H1 (cell line): ENCODE measurements at regions not wholly inside any gene's neighbourhood (a gene's known extent, or its start where the extent isn't known, plus 50 kb on each side); places are given as distances from the start of the nearest gene placed in this dataset.
A peak's percentile ranks its signal among the peaks of the same experiment; 100 is the strongest.
"Not testable (repeated sequence)": the region's sequence is repeated elsewhere in the genome, so short reads cannot be mapped to it uniquely, and the experiment has no call there.

ENCODE experiments used
- CTCF ChIA-PET: fragments of 300-600 bp; sonication (Branson Sonifier 250); formaldehyde crosslinking; loops from one replicate; lab custom pipeline; 2021; ENCODE audit not compliant: partially characterized antibody; lab: Charles Lee
- POLR2A ChIA-PET: fragments of 300-600 bp; sonication (Branson Sonifier 250); formaldehyde crosslinking; loops from one replicate; lab custom pipeline; 2021; ENCODE audit warnings: inconsistent platforms; ENCODE audit not compliant: partially characterized antibody; lab: Charles Lee
- DNase-seq, 2 experiments: peaks; one replicate each; pipeline versions ENCODE4 v3.0.0 to v3.0.0-alpha.2; 2010 to 2022; ENCODE audit warnings: low spot score in 2 of 2, low read depth in 1 of 2, mixed read lengths in 1 of 2
- FAIRE-seq: peaks from 2 replicates; lab custom pipeline; 2011; peaks lifted over from hg19 to GRCh38; lab: Jason Lieb, UNC
- H2AFZ ChIP-seq: 2 replicates; pipeline ENCODE4 v1.8.1; 2012; ENCODE audit warnings: low read length, inconsistent platforms
- H2AK5ac ChIP-seq: 2 replicates; pipeline ENCODE4 v1.6.1; 2013; ENCODE audit warnings: low read depth, low read length
- H2BK120ac ChIP-seq: replicated peaks from 2 replicates; pipeline ENCODE3; 2013; ENCODE audit warnings: low read depth, low read length, inconsistent platforms
- H2BK12ac ChIP-seq: 2 replicates; pipeline ENCODE4 v1.6.1; 2013; ENCODE audit warnings: low read depth, low read length
- H2BK15ac ChIP-seq: 2 replicates; pipeline ENCODE4 v1.6.1; 2013; ENCODE audit warnings: low read length
- H2BK20ac ChIP-seq: 2 replicates; pipeline ENCODE4 v1.6.1; 2013; ENCODE audit warnings: low read length
- H2BK5ac ChIP-seq: 2 replicates; pipeline ENCODE4 v1.6.1; 2013; ENCODE audit warnings: low read depth, low read length
- H3K14ac ChIP-seq: 2 replicates; pipeline ENCODE4 v1.6.1; 2013; ENCODE audit warnings: inconsistent platforms; ENCODE audit not compliant: insufficient read length
- H3K18ac ChIP-seq: 2 replicates; pipeline ENCODE4 v1.6.1; 2013; ENCODE audit warnings: low read length; ENCODE audit errors: extremely low read depth
- H3K23ac ChIP-seq: 2 replicates; pipeline ENCODE4 v1.6.1; 2013; ENCODE audit warnings: inconsistent platforms; ENCODE audit not compliant: insufficient read length
- H3K23me2 ChIP-seq: 2 replicates; pipeline ENCODE4 v1.6.1; 2013; ENCODE audit warnings: low read depth, low read length
- H3K27ac ChIP-seq: 2 replicates; pipeline ENCODE4 v1.6.1; 2011; ENCODE audit warnings: low read depth, low read length, inconsistent platforms
- H3K27me3 ChIP-seq, 4 experiments: replicated peaks in 1 of 4; 1 replicate in 1 of 4; 2 replicates in 3 of 4; pipeline versions ENCODE4 v1.6.1 to v1.8.1; 2011 to 2013; ENCODE audit warnings: low read length in 3 of 4, mild to moderate bottlenecking in 3 of 4, inconsistent platforms in 2 of 4, mixed read lengths in 2 of 4, moderate library complexity in 1 of 4; ENCODE audit not compliant: control insufficient read depth in 3 of 4, insufficient read depth in 3 of 4; ENCODE audit errors: extremely low read depth in 1 of 4
- H3K36me3 ChIP-seq, 4 experiments: 2 replicates each; pipeline versions ENCODE4 v1.6.1 to v1.8.1; 2011 to 2013; ENCODE audit warnings: mild to moderate bottlenecking in 4 of 4, low read length in 3 of 4, moderate library complexity in 2 of 4, control low read depth in 1 of 4, inconsistent platforms in 1 of 4; ENCODE audit not compliant: insufficient read depth in 4 of 4, control insufficient read depth in 2 of 4
- H3K4ac ChIP-seq: replicated peaks from 2 replicates; pipeline ENCODE3; 2013; ENCODE audit warnings: low read length, low read depth, mixed read lengths, inconsistent platforms; ENCODE audit not compliant: insufficient read length
- H3K4me1 ChIP-seq, 4 experiments: replicated peaks in 1 of 4; 1 replicate in 1 of 4; 2 replicates in 3 of 4; pipeline versions ENCODE4 v1.6.1 to v1.8.1; 2011 to 2013; ENCODE audit warnings: low read length in 3 of 4, inconsistent platforms in 2 of 4, mixed read lengths in 1 of 4; ENCODE audit not compliant: insufficient read depth in 4 of 4, control insufficient read depth in 3 of 4
- H3K4me2 ChIP-seq, 2 experiments: 2 replicates each; pipeline versions ENCODE4 v1.6.1 to v1.8.1; 2011 to 2013; ENCODE audit warnings: low read depth in 2 of 2, low read length in 2 of 2, control low read depth in 1 of 2, inconsistent platforms in 1 of 2, mild to moderate bottlenecking in 1 of 2; ENCODE audit not compliant: insufficient read depth in 1 of 2
- H3K4me3 ChIP-seq, 4 experiments: fragments of 200-600, 300-600 bp in 1 of 4; sonication (generic), shearing (Covaris generic), sonication (Bioruptor Twin) in 1 of 4; 2 replicates each; pipeline versions ENCODE4 v1.5.1 to v1.8.1; 2011 to 2016; ENCODE audit warnings: low read length in 4 of 4, low read depth in 3 of 4, control low read depth in 2 of 4, inconsistent platforms in 2 of 4, mild to moderate bottlenecking in 2 of 4, mixed read lengths in 1 of 4, moderate library complexity in 1 of 4; ENCODE audit not compliant: insufficient read depth in 2 of 4; ENCODE audit errors: extremely low read depth in 1 of 4
- H3K56ac ChIP-seq: replicated peaks from 2 replicates; pipeline ENCODE3; 2013; ENCODE audit warnings: low read depth, mild to moderate bottlenecking, mixed read lengths, low read length, inconsistent platforms; ENCODE audit not compliant: insufficient read length
- H3K79me1 ChIP-seq: 2 replicates; pipeline ENCODE4 v1.6.1; 2013; ENCODE audit warnings: low read depth, low read length, control low read depth
- H3K79me2 ChIP-seq, 2 experiments: 2 replicates each; pipeline versions ENCODE4 v1.6.1 to v1.8.1; 2012 to 2013; ENCODE audit warnings: low read length in 2 of 2, mild to moderate bottlenecking in 2 of 2, inconsistent platforms in 1 of 2; ENCODE audit not compliant: insufficient read depth in 2 of 2, control insufficient read depth in 1 of 2
- H3K9ac ChIP-seq, 4 experiments: replicated peaks in 1 of 4; 1 replicate in 1 of 4; 2 replicates in 3 of 4; pipeline versions ENCODE4 v1.6.1 to v1.8.1; 2011 to 2013; ENCODE audit warnings: low read depth in 3 of 4, low read length in 3 of 4, control low read depth in 2 of 4, mild to moderate bottlenecking in 2 of 4, moderate library complexity in 2 of 4, inconsistent platforms in 1 of 4; ENCODE audit errors: extremely low read depth in 1 of 4
- H3K9me3 ChIP-seq, 2 experiments: 2 replicates each; pipeline versions ENCODE4 v1.6.1 to v1.8.1; 2012 to 2013; ENCODE audit warnings: mild to moderate bottlenecking in 2 of 2, moderate library complexity in 2 of 2, control low read depth in 1 of 2, inconsistent platforms in 1 of 2, low read depth in 1 of 2, low read length in 1 of 2, mixed read lengths in 1 of 2; ENCODE audit not compliant: insufficient read depth in 2 of 2
- H4K20me1 ChIP-seq, 2 experiments: replicated peaks in 1 of 2; 2 replicates each; pipeline versions ENCODE3 to v1.8.1; 2011 to 2013; ENCODE audit warnings: inconsistent platforms in 2 of 2, low read length in 2 of 2, mild to moderate bottlenecking in 1 of 2; ENCODE audit not compliant: insufficient read depth in 2 of 2, control insufficient read depth in 1 of 2
- H4K5ac ChIP-seq: 2 replicates; pipeline ENCODE4 v1.6.1; 2013; ENCODE audit warnings: low read length, low read depth, mixed read lengths, inconsistent platforms; ENCODE audit not compliant: insufficient read length
- H4K8ac ChIP-seq: 2 replicates; pipeline ENCODE4 v1.8.0; 2013; ENCODE audit warnings: mild to moderate bottlenecking, moderate library complexity, low read length, inconsistent platforms; ENCODE audit not compliant: insufficient read depth; ENCODE audit errors: extremely low read depth
- H4K91ac ChIP-seq: replicated peaks from 2 replicates; pipeline ENCODE3; 2013; ENCODE audit warnings: low read length, mixed read lengths, inconsistent platforms; ENCODE audit not compliant: insufficient read length
- WGBS, 2 experiments: shearing (Covaris generic) in 1 of 2; methylation state at CpG; one replicate each; pipeline versions ENCODE4 v1.1.6 to v1.1.7; 2013 to 2015; ENCODE audit warnings: low lambda C conversion rate in 2 of 2, mixed read lengths in 2 of 2, inconsistent platforms in 1 of 2, low coverage in 1 of 2, missing lambda C conversion rate in 1 of 2; ENCODE audit not compliant: insufficient replicate concordance in 2 of 2, insufficient coverage in 1 of 2, insufficient read length in 1 of 2; ENCODE audit errors: extremely low coverage in 1 of 2, missing lambda C conversion rate in 1 of 2; 5-methylcytosine and 5-hydroxymethylcytosine counted together

DNA sequence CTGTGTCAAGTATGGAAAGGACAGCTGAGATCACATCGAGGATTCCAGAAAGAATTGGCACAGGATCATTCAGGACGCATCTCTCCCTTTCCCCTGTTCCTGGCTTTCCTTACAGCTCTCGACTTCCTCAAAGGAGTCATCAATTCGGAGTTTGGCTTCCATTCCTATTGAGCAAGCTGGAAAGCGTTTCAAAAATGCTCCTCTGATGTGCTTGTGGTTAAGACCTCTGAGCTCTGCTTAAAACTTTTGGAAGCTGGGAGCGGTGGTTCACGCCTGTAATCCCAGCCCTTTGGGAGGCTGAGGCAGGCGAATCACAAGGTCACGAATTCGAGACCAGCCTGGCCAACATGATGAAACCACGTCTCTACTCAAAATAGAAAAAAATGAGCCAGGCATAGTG, 136.9 kb upstream of the OSBPL11 start:
- H2BK15ac ChIP-seq, H3K9me3 ChIP-seq, H4K5ac ChIP-seq, POLR2A ChIA-PET, H2BK20ac ChIP-seq, H3K27me3 ChIP-seq, H4K20me1 ChIP-seq, H2BK12ac ChIP-seq, CTCF ChIA-PET, H3K9ac ChIP-seq, H4K8ac ChIP-seq, H3K4me2 ChIP-seq, H3K79me1 ChIP-seq, H2AK5ac ChIP-seq, H3K56ac ChIP-seq, H3K23ac ChIP-seq, H3K18ac ChIP-seq, H3K36me3 ChIP-seq, H3K79me2 ChIP-seq, H3K27ac ChIP-seq, DNase-seq, H3K23me2 ChIP-seq, H3K4me1 ChIP-seq, H4K91ac ChIP-seq, H3K14ac ChIP-seq, H2AFZ ChIP-seq, H2BK120ac ChIP-seq, FAIRE-seq, H2BK5ac ChIP-seq, H3K4me3 ChIP-seq, H3K4ac ChIP-seq: not testable (repeated sequence)
- 79% methylated on average over 9 of the region's 11 CpGs; no CpG with 5 or more reads in 1 of the 2 experiments for WGBS, 2 experiments

DNA sequence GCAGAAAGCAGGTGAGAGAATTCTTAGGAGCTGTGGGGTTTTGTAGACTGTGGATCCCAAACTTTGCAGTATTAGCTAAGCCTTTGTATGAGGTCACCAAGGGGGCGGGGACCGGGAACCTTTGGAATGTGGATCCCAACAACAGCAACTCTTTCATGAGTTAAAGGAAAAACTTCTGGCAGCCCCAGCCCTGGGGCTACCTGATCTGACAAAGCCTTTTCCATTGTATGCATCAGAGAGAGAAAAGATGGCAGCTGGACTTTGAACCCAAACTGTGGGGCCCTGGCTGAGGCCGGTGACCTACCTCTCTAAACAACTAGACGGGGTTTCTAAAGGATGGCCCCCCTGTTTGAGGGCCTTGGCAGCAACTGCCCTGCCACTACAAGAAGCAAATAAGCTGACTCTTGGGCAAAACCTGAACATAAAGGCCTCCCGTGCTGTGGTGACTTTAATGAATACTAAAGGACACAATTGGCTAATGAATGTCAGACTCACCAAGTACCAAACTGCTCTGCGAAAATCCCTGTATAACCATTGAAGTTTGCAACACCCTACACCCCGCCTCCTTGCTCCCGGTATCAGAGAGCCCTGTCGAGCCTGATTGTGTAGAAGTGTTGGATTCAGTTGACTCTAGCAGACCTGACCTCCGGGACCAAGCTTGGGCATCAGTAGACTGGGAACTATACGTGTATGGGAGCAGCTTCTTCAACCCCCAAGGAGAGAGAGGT, 146.9 kb upstream of the OSBPL11 start:
- H4K5ac ChIP-seq, H3K27me3 ChIP-seq, H3K27ac ChIP-seq, H4K20me1 ChIP-seq, H3K4me2 ChIP-seq, H4K8ac ChIP-seq, H2BK5ac ChIP-seq, H3K9me3 ChIP-seq, H3K79me2 ChIP-seq, H3K23me2 ChIP-seq, H4K91ac ChIP-seq, H3K4ac ChIP-seq, H3K79me1 ChIP-seq, H3K18ac ChIP-seq, H3K14ac ChIP-seq, H2BK15ac ChIP-seq, DNase-seq, H2BK12ac ChIP-seq, H2AK5ac ChIP-seq, H3K9ac ChIP-seq, H3K23ac ChIP-seq, H3K4me3 ChIP-seq, H2BK20ac ChIP-seq, H2BK120ac ChIP-seq, H3K4me1 ChIP-seq, H3K56ac ChIP-seq, H3K36me3 ChIP-seq, FAIRE-seq, POLR2A ChIA-PET: not testable (repeated sequence)
- WGBS, 2 experiments, result 94% methylated on average over 11 of the region's 11 CpGs; no CpG with 5 or more reads in 1 of the 2 experiments
- CTCF ChIA-PET, result interaction anchor here (0.6 to 1.5 kb wide), 2 partner anchors 12 to 32 kb away, joined by 3 to 4 read pairs; no protein-coding TSS in a partner anchor
- peak overlapping the region; percentile 96 for H2AFZ ChIP-seq
